HEK293 (cell line): ENCODE measurements at regions not wholly inside any gene's neighbourhood (a gene's known extent, or its start where the extent isn't known, plus 50 kb on each side); places are given as distances from the start of the nearest gene placed in this dataset.

Source experiments
- CTCF ChIA-PET: fragments of 350-600 bp; formaldehyde crosslinking; extraction: SDS; loops from one replicate; lab custom pipeline; 2021; ENCODE audit warnings: antibody characterized with exemption; lab: Yijun Ruan, JAX
- POLR2A ChIA-PET: fragments of 300-600 bp; formaldehyde crosslinking; extraction: SDS; loops from one replicate; lab custom pipeline; 2020; ENCODE audit warnings: antibody characterized with exemption, inconsistent platforms; lab: Yijun Ruan, JAX
- H3K27ac ChIP-seq: fragments of 200-500 bp; sonication (Bioruptor generic); 2 replicates; pipeline ENCODE4 v1.5.1; 2014; ENCODE audit warnings: low read depth, low read length, control low read depth, inconsistent platforms; ENCODE audit errors: extremely low read depth
- H3K36me3 ChIP-seq, 2 experiments: fragments of 200-500 bp in 1 of 2; sonication (Bioruptor generic) in 1 of 2; 1 replicate in 1 of 2; 2 replicates in 1 of 2; pipeline ENCODE4 v1.5.1; 2014 to 2017; ENCODE audit warnings: inconsistent platforms in 2 of 2, low read length in 2 of 2; ENCODE audit not compliant: control insufficient read depth in 2 of 2, insufficient read depth in 1 of 2
- H3K4me1 ChIP-seq: fragments of 200-500 bp; sonication (Bioruptor generic); 2 replicates; pipeline ENCODE4 v1.5.1; 2014; ENCODE audit warnings: mild to moderate bottlenecking, low read length, inconsistent platforms; ENCODE audit not compliant: control insufficient read depth, insufficient read depth
- H3K4me3 ChIP-seq: 2 replicates; pipeline ENCODE4 v1.5.1; 2011; ENCODE audit warnings: low read depth, mild to moderate bottlenecking, control low read depth, low read length, moderate library complexity
- H3K9me3 ChIP-seq: fragments of 200-500 bp; sonication (Bioruptor generic); 2 replicates; pipeline ENCODE4 v1.5.1; 2014; ENCODE audit warnings: low read depth, low read length, inconsistent platforms; ENCODE audit not compliant: control insufficient read depth, insufficient read depth
- BCL6B ChIP-seq: fragments of 450-650 bp; formaldehyde crosslinking; IDR thresholded peaks from 2 replicates; pipeline ENCODE4 v1.5.1; 2017; ENCODE audit warnings: missing biosample characterization, missing genetic modification characterization
- HOXC10 ChIP-seq: sonication (generic); formaldehyde crosslinking; IDR thresholded peaks from 2 replicates; pipeline ENCODE4 v1.8.1; 2023; ENCODE audit warnings: mild to moderate bottlenecking, missing genetic modification reagents
- IKZF3 ChIP-seq: fragments of 450-650 bp; IDR thresholded peaks from 2 replicates; pipeline ENCODE4 v1.5.0; 2018; ENCODE audit warnings: missing biosample characterization, mild to moderate bottlenecking, missing genetic modification characterization, moderate library complexity
- MZF1 ChIP-seq: fragments of 450-650 bp; formaldehyde crosslinking; IDR thresholded peaks from 2 replicates; pipeline ENCODE4 v1.5.1; 2017; ENCODE audit warnings: missing biosample characterization, missing genetic modification characterization, borderline replicate concordance
- ZBTB48 ChIP-seq: fragments of 450-650 bp; formaldehyde crosslinking; IDR thresholded peaks from 2 replicates; pipeline ENCODE4 v1.5.1; 2016; ENCODE audit warnings: missing biosample characterization, missing genetic modification characterization
- ZBTB7A ChIP-seq: fragments of 450-650 bp; formaldehyde crosslinking; IDR thresholded peaks from 2 replicates; pipeline ENCODE4 v1.5.1; 2016; ENCODE audit warnings: low read depth, missing biosample characterization, missing genetic modification characterization
- ZFP3 ChIP-seq: fragments of 450-650 bp; formaldehyde crosslinking; IDR thresholded peaks from 2 replicates; pipeline ENCODE4 v1.5.1; 2016; ENCODE audit warnings: low read depth, missing biosample characterization, missing genetic modification characterization
- ZNF121 ChIP-seq: fragments of 450-650 bp; formaldehyde crosslinking; IDR thresholded peaks from 2 replicates; pipeline ENCODE4 v1.5.1; 2016; ENCODE audit warnings: missing biosample characterization, missing genetic modification characterization
- ZNF169 ChIP-seq: fragments of 450-650 bp; formaldehyde crosslinking; IDR thresholded peaks from 2 replicates; pipeline ENCODE4 v1.5.1; 2016; ENCODE audit warnings: missing biosample characterization, missing genetic modification characterization
- ZNF239 ChIP-seq: fragments of 450-650 bp; formaldehyde crosslinking; IDR thresholded peaks from 2 replicates; pipeline ENCODE4 v1.5.1; 2016; ENCODE audit warnings: missing biosample characterization, missing genetic modification characterization
- ZNF274 ChIP-seq, 2 experiments: fragments of 200-500 bp in 1 of 2; fragments of 450-650 bp in 1 of 2; sonication (Bioruptor generic) in 1 of 2; formaldehyde crosslinking in 1 of 2; IDR thresholded peaks; 2 replicates each; pipeline versions ENCODE4 v1.5.1 to v1.6.1; 2014 to 2016; ENCODE audit warnings: borderline replicate concordance in 1 of 2, inconsistent platforms in 1 of 2, low read length in 1 of 2, missing biosample characterization in 1 of 2, missing genetic modification characterization in 1 of 2
- ZNF335 ChIP-seq: fragments of 450-650 bp; formaldehyde crosslinking; conservative IDR thresholded peaks from 2 replicates; pipeline ENCODE4 v1.5.1; 2016; ENCODE audit warnings: missing biosample characterization, missing genetic modification characterization
- ZNF404 ChIP-seq: fragments of 450-650 bp; formaldehyde crosslinking; IDR thresholded peaks from 2 replicates; pipeline ENCODE4 v1.5.1; 2017; ENCODE audit warnings: missing biosample characterization, missing genetic modification characterization
- ZNF530 ChIP-seq: fragments of 450-650 bp; formaldehyde crosslinking; IDR thresholded peaks from 2 replicates; pipeline ENCODE4 v1.5.1; 2016; ENCODE audit warnings: low read depth, missing biosample characterization, missing genetic modification characterization
- ZNF558 ChIP-seq: fragments of 450-650 bp; formaldehyde crosslinking; IDR thresholded peaks from 2 replicates; pipeline ENCODE4 v1.5.1; 2016; ENCODE audit warnings: missing biosample characterization, missing genetic modification characterization
- ZNF623 ChIP-seq: fragments of 450-650 bp; formaldehyde crosslinking; IDR thresholded peaks from 2 replicates; pipeline ENCODE4 v1.5.1; 2016; ENCODE audit warnings: missing biosample characterization, missing genetic modification characterization
- ZNF664 ChIP-seq: fragments of 450-650 bp; formaldehyde crosslinking; IDR thresholded peaks from 2 replicates; pipeline ENCODE4 v1.5.1; 2016; ENCODE audit warnings: missing biosample characterization, missing genetic modification characterization
- ZNF707 ChIP-seq: fragments of 450-650 bp; formaldehyde crosslinking; IDR thresholded peaks from 2 replicates; pipeline ENCODE4 v1.5.1; 2016; ENCODE audit warnings: missing biosample characterization, missing genetic modification characterization
- ZNF768 ChIP-seq: fragments of 450-650 bp; formaldehyde crosslinking; IDR thresholded peaks from 2 replicates; pipeline ENCODE4 v1.5.1; 2018; ENCODE audit warnings: missing biosample characterization, mild to moderate bottlenecking, missing genetic modification characterization
- ZSCAN5A ChIP-seq: fragments of 450-650 bp; formaldehyde crosslinking; IDR thresholded peaks from 2 replicates; pipeline ENCODE4 v1.5.1; 2016; ENCODE audit warnings: missing biosample characterization, missing genetic modification characterization
- ZXDB ChIP-seq: fragments of 450-650 bp; formaldehyde crosslinking; IDR thresholded peaks from 2 replicates; pipeline ENCODE4 v1.5.1; 2016; ENCODE audit warnings: missing biosample characterization, missing genetic modification characterization
- TF ChIP-seq, protein P1 (sequence below): fragments of 450-650 bp; formaldehyde crosslinking; IDR thresholded peaks from 2 replicates; pipeline ENCODE4 v1.5.1; 2016; ENCODE audit warnings: missing biosample characterization, missing genetic modification characterization
- TF ChIP-seq, protein P2 (sequence below): fragments of 450-650 bp; formaldehyde crosslinking; IDR thresholded peaks from 2 replicates; pipeline ENCODE4 v1.5.1; 2016; ENCODE audit warnings: missing biosample characterization, missing genetic modification characterization
- TF ChIP-seq, protein P3 (sequence below): fragments of 450-650 bp; formaldehyde crosslinking; IDR thresholded peaks from 2 replicates; pipeline ENCODE4 v1.5.1; 2017; ENCODE audit warnings: missing biosample characterization, missing genetic modification characterization

- no peak for TF ChIP-seq BCL6B
- no peak for TF ChIP-seq ZNF623 (tag by site-specific recombination)
- TF ChIP-seq ZXDB (tag by site-specific recombination): no peak
- no peak for TF ChIP-seq ZNF274 (IDR thresholded peaks at IDR 0.05; ENCODE audit: low read length)
- TF ChIP-seq ZNF274 (tag by site-specific recombination; IDR thresholded peaks at IDR 0.05; ENCODE audit: borderline replicate concordance): no peak
- TF ChIP-seq ZFP3 (tag by site-specific recombination): no peak
- TF ChIP-seq ZBTB7A (tag by site-specific recombination): no peak
- TF ChIP-seq, all 188 proteins: peak for 0
- CTCF ChIA-PET: no interaction called here
- POLR2A ChIA-PET: no interaction called here
- H3K36me3 ChIP-seq: no peaks in the 10 kb centered on the region
- no peaks in the 10 kb centered on the region for H3K9me3 ChIP-seq
- no peak overlapping the region for H3K4me3 ChIP-seq
- no peaks in the 10 kb centered on the region for H3K4me1 ChIP-seq
- H3K27ac ChIP-seq: no peak overlapping the region
Observed at GRCh38 chr1:72917920-72918319, 635.6 kb upstream of the NEGR1 start.

- ChIA-PET CTCF (no interaction called here), POLR2A (no interaction called here)
- no peak overlapping the region for H3K4me3 ChIP-seq
- no peaks in the 10 kb centered on the region for H3K4me1 ChIP-seq
- H3K36me3 ChIP-seq: no peaks in the 10 kb centered on the region
- no peaks in the 10 kb centered on the region for H3K9me3 ChIP-seq
- H3K27ac ChIP-seq: no peak overlapping the region
- no peak for TF ChIP-seq ZNF530 (tag by site-specific recombination)
- no peak for TF ChIP-seq ZNF664
- TF ChIP-seq IKZF3 (tag by site-specific recombination): no peak
- TF ChIP-seq HOXC10: no peak
- TF ChIP-seq ZNF707 (tag by site-specific recombination): no peak
- TF ChIP-seq ZNF121 (tag by site-specific recombination): no peak
- no peak for TF ChIP-seq ZNF239 (tag by site-specific recombination)
- no peak for TF ChIP-seq ZSCAN5A (tag by site-specific recombination)
- no peak for TF ChIP-seq ZNF335
- no peak for TF ChIP-seq ZNF623 (tag by site-specific recombination)
- no peak for TF ChIP-seq ZNF404 (tag by site-specific recombination)
- TF ChIP-seq, protein P1, sequence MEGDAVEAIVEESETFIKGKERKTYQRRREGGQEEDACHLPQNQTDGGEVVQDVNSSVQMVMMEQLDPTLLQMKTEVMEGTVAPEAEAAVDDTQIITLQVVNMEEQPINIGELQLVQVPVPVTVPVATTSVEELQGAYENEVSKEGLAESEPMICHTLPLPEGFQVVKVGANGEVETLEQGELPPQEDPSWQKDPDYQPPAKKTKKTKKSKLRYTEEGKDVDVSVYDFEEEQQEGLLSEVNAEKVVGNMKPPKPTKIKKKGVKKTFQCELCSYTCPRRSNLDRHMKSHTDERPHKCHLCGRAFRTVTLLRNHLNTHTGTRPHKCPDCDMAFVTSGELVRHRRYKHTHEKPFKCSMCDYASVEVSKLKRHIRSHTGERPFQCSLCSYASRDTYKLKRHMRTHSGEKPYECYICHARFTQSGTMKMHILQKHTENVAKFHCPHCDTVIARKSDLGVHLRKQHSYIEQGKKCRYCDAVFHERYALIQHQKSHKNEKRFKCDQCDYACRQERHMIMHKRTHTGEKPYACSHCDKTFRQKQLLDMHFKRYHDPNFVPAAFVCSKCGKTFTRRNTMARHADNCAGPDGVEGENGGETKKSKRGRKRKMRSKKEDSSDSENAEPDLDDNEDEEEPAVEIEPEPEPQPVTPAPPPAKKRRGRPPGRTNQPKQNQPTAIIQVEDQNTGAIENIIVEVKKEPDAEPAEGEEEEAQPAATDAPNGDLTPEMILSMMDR (tag by site-specific recombination): no peak
Observed at GRCh38 chr1:72915581-72915980, 633.2 kb upstream of the NEGR1 start.

DNA sequence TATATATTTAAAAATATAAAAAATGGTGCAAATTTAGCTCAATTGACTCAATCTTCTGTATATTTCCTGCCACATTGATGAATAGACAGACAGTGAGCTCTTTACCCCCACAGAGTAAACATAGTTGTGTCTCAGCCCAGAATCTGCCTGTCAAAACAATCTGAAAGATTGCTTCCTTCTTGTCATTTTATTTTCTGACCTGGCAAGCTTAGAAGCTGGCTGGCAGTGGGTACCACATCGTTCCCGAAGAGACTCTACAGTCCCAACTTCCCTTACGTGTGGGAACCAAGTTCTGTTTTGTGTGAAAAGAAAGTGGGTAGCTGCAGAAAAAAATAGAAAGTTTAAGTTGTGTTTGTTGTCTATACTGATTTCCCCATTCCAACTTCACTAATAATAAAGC is 629.3 kb upstream of the NEGR1 start:
- ChIA-PET CTCF (no interaction called here), POLR2A (no interaction called here)
- Histone ChIP-seq H3K36me3 (no peaks in the 10 kb centered on the region), H3K27ac (no peak overlapping the region), H3K4me1 (no peaks in the 10 kb centered on the region), H3K9me3 (no peaks in the 10 kb centered on the region), H3K4me3 (no peak overlapping the region)
- TF ChIP-seq ZNF274 (IDR thresholded peaks at IDR 0.05; ENCODE audit: low read length) (no peak), ZNF274 (tag by site-specific recombination; IDR thresholded peaks at IDR 0.05; ENCODE audit: borderline replicate concordance) (no peak), ZNF768 (no peak), MZF1 (no peak), ZNF558 (tag by site-specific recombination) (no peak), ZNF169 (tag by site-specific recombination) (no peak), ZNF623 (tag by site-specific recombination) (no peak), ZBTB48 (tag by site-specific recombination) (no peak)
- TF ChIP-seq, protein P2, sequence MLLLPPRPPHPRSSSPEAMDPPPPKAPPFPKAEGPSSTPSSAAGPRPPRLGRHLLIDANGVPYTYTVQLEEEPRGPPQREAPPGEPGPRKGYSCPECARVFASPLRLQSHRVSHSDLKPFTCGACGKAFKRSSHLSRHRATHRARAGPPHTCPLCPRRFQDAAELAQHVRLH: no peak
- TF ChIP-seq, protein P3, sequence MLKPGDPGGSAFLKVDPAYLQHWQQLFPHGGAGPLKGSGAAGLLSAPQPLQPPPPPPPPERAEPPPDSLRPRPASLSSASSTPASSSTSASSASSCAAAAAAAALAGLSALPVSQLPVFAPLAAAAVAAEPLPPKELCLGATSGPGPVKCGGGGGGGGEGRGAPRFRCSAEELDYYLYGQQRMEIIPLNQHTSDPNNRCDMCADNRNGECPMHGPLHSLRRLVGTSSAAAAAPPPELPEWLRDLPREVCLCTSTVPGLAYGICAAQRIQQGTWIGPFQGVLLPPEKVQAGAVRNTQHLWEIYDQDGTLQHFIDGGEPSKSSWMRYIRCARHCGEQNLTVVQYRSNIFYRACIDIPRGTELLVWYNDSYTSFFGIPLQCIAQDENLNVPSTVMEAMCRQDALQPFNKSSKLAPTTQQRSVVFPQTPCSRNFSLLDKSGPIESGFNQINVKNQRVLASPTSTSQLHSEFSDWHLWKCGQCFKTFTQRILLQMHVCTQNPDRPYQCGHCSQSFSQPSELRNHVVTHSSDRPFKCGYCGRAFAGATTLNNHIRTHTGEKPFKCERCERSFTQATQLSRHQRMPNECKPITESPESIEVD: no peak
